Left colon (tissue), 2 donors: ENCODE measurements at regions not wholly inside any gene's neighbourhood (a gene's known extent, or its start where the extent isn't known, plus 50 kb on each side); places are given as distances from the start of the nearest gene placed in this dataset.
A peak's percentile ranks its signal among the peaks of the same experiment; 100 is the strongest.

ENCODE experiments used
- ATAC-seq: fragments of 200-7000 bp; cut with Tn5 transposase; one replicate; pipeline ENCODE4 v1.9.1; 2020; ENCODE audit warnings: mild to moderate bottlenecking, moderate library complexity
- DNase-seq, 2 donors: peaks; one replicate each; pipeline ENCODE4 v3.0.0-alpha.2; 2020
- intact Hi-C, 2 donors: fragments of 100-400 bp; cut with DNase I in 1 of 2; cut with micrococcal nuclease in 1 of 2; formaldehyde crosslinking; loops; one replicate each; pipeline versions ENCODE4 v1.11.2 to v1.14.0; 2022; cut with DNase I, micrococcal nuclease
- donor health status: DM: no; HTN: no; CAD: no.
- donor health status: DM: yes; HTN: yes; CAD: no.

- ATAC-seq, result no peak
- DNase-seq, result no peak
- intact Hi-C loops, result no loop called here
Measured at GRCh38 chr7:93018716-93019115, 99.1 kb downstream of the SAMD9 start.

- DNase-seq (no peak), ATAC-seq (peak; percentile 27)
- intact Hi-C loops, result no loop called here
Measured at GRCh38 chr7:93016681-93017381, 100.9 kb downstream of the SAMD9 start.

- intact Hi-C loops, result no loop called here
- ATAC-seq, result peak; percentile 88
- peak; percentile 42 to 45 for DNase-seq
Measured at GRCh38 chr7:93015779-93016481, 101.8 kb downstream of the SAMD9 start.

GRCh38 chr7:93015101-93015778, 102.5 kb downstream of the SAMD9 start:
- intact Hi-C loops, result no loop called here
- DNase-seq, result no peak

GRCh38 chr7:93014410-93014809, 103.4 kb downstream of the SAMD9 start:
- ATAC-seq (peak; percentile 85), DNase-seq (peak in 1 of 2 donors; percentile 31)
- intact Hi-C loops, result no loop called here

More at GRCh38 chr7:93015101-93015778, 102.5 kb downstream of the SAMD9 start:
- ATAC-seq, result peak; percentile 32

GRCh38 chr7:93013446-93014061, 104.2 kb downstream of the SAMD9 start:
- DNase-seq (no peak), ATAC-seq (no peak)
- intact Hi-C loops, result no loop called here

- no peak for ATAC-seq
- intact Hi-C loops, result no loop called here
- no peak for DNase-seq
Measured at GRCh38 chr7:93011351-93012294, 106.2 kb downstream of the SAMD9 start.

GRCh38 chr7:93008833-93009232, 108.9 kb downstream of the SAMD9 start:
- ATAC-seq, result no peak
- intact Hi-C loops, result no loop called here
- no peak for DNase-seq

- intact Hi-C loops, result no loop called here
- ATAC-seq (peak; percentile 97), DNase-seq (no peak)
Measured at GRCh38 chr7:93006480-93007095, 111.2 kb downstream of the SAMD9 start.

GRCh38 chr7:93004906-93005305, 112.9 kb downstream of the SAMD9 start:
- intact Hi-C loops, result no loop called here
- no peak for DNase-seq
- ATAC-seq, result no peak

GRCh38 chr7:92997719-92998118, 120.1 kb downstream of the SAMD9 start:
- no peak for DNase-seq
- intact Hi-C loops, result no loop called here
- ATAC-seq, result no peak

- DNase-seq, result no peak
- intact Hi-C loops, result no loop called here
- no peak for ATAC-seq
Measured at GRCh38 chr7:92997152-92997551, 120.6 kb downstream of the SAMD9 start.

GRCh38 chr7:92994901-92995300, 122.9 kb downstream of the SAMD9 start:
- DNase-seq, result no peak
- ATAC-seq, result no peak
- intact Hi-C loops, result no loop called here

- no peak for DNase-seq
- no peak for ATAC-seq
- intact Hi-C loops, result no loop called here
Measured at GRCh38 chr7:92992932-92993331, 124.8 kb downstream of the SAMD9 start.

GRCh38 chr7:92992483-92992882, 125.3 kb downstream of the SAMD9 start:
- ATAC-seq, result no peak
- DNase-seq, result no peak
- intact Hi-C loops, result no loop called here

GRCh38 chr7:92991190-92991589, 126.6 kb downstream of the SAMD9 start:
- intact Hi-C loops, result no loop called here
- DNase-seq, result no peak
- no peak for ATAC-seq

GRCh38 chr7:92988941-92989545, 128.7 kb downstream of the SAMD9 start:
- DNase-seq (no peak), ATAC-seq (no peak)
- intact Hi-C loops, result no loop called here

GRCh38 chr7:92988051-92988450, 129.7 kb downstream of the SAMD9 start:
- no peak for DNase-seq
- peak; percentile 52 for ATAC-seq
- intact Hi-C loops, result no loop called here
